Endothelial cell of umbilical vein (primary cell): ENCODE measurements at regions not wholly inside any gene's neighbourhood (a gene's known extent, or its start where the extent isn't known, plus 50 kb on each side); places are given as distances from the start of the nearest gene placed in this dataset.

Source experiments
- BruUV-seq: library from RNA; stranded (reverse); fragments of 400-500 nt; replicated peaks from 2 replicates; lab custom pipeline; 2021; lab: Mats Ljungman, UMichigan
- CTCF ChIA-PET: fragments of 300-600, 350-600 bp; sonication (Branson Sonifier 250); formaldehyde crosslinking; loops from one replicate; lab custom pipeline; 2021; ENCODE audit warnings: antibody characterized with exemption, inconsistent platforms; lab: Charles Lee
- POLR2A ChIA-PET: fragments of 300-600, 350-600 bp; sonication (Branson Sonifier 250); formaldehyde crosslinking; loops from one replicate; lab custom pipeline; 2021; ENCODE audit warnings: antibody characterized with exemption, inconsistent platforms; lab: Charles Lee
- DNase-seq: peaks from one replicate; pipeline ENCODE4 v3.0.0-alpha.2; 2011; ENCODE audit warnings: low read depth, low spot score
- FAIRE-seq: peaks from 2 replicates; lab custom pipeline; 2011; peaks lifted over from hg19 to GRCh38; lab: Jason Lieb, UNC
- H2AFZ ChIP-seq: 2 replicates; pipeline ENCODE4 v1.6.0; 2012; ENCODE audit warnings: low read depth, low read length, control low read depth, inconsistent platforms
- H3K27ac ChIP-seq: 2 replicates; pipeline ENCODE4 v1.5.1; 2011; ENCODE audit warnings: low read depth, mild to moderate bottlenecking, control low read depth, low read length, moderate library complexity; ENCODE audit not compliant: insufficient read depth
- H3K27me3 ChIP-seq, 2 experiments: 2 replicates each; pipeline versions ENCODE4 v1.6.0 to v1.6.1; 2011; ENCODE audit warnings: low read length in 2 of 2, mixed read lengths in 1 of 2; ENCODE audit not compliant: control insufficient read depth in 2 of 2, insufficient read depth in 2 of 2
- H3K36me3 ChIP-seq, 2 experiments: 2 replicates in 1 of 2; 3 replicates in 1 of 2; pipeline ENCODE4 v1.5.1; 2011; ENCODE audit warnings: low read length in 2 of 2, mild to moderate bottlenecking in 1 of 2, moderate library complexity in 1 of 2; ENCODE audit not compliant: control insufficient read depth in 2 of 2, insufficient read depth in 2 of 2; ENCODE audit errors: extremely low read depth in 1 of 2
- H3K4me1 ChIP-seq: 3 replicates; pipeline ENCODE4 v1.5.1; 2011; ENCODE audit warnings: mild to moderate bottlenecking, low read length; ENCODE audit not compliant: control insufficient read depth, insufficient read depth; ENCODE audit errors: extremely low read depth
- H3K4me2 ChIP-seq: 2 replicates; pipeline ENCODE4 v1.6.1; 2011; ENCODE audit warnings: low read length, control low read depth, mixed read lengths; ENCODE audit not compliant: insufficient read depth
- H3K4me3 ChIP-seq, 3 experiments: fragments of 200-600 bp in 1 of 3; sonication (generic), shearing (Covaris generic) in 1 of 3; replicated peaks in 1 of 3; 2 replicates each; pipeline ENCODE4 v1.5.1; 2011 to 2016; ENCODE audit warnings: control low read depth in 3 of 3, low read length in 3 of 3, mild to moderate bottlenecking in 2 of 3, inconsistent platforms in 1 of 3, low read depth in 1 of 3, moderate library complexity in 1 of 3; ENCODE audit not compliant: insufficient read depth in 1 of 3
- H3K79me2 ChIP-seq: 2 replicates; pipeline ENCODE4 v1.6.0; 2012; ENCODE audit warnings: low read length, inconsistent platforms; ENCODE audit not compliant: control insufficient read depth, insufficient read depth
- H3K9ac ChIP-seq: replicated peaks from 2 replicates; pipeline ENCODE3; 2011; ENCODE audit warnings: low read length, control low read depth; ENCODE audit not compliant: insufficient read depth; ENCODE audit errors: extremely low read depth
- H3K9me1 ChIP-seq: replicated peaks from 3 replicates; pipeline ENCODE4 v1.6.0; 2011; ENCODE audit warnings: mild to moderate bottlenecking, low read length; ENCODE audit not compliant: control insufficient read depth, insufficient read depth; ENCODE audit errors: extremely low read depth
- H3K9me3 ChIP-seq: replicated peaks from 2 replicates; pipeline ENCODE4 v1.5.1; 2012; ENCODE audit warnings: low read length, inconsistent platforms; ENCODE audit not compliant: control insufficient read depth, insufficient read depth
- H4K20me1 ChIP-seq: replicated peaks from 2 replicates; pipeline ENCODE3; 2011; ENCODE audit warnings: mild to moderate bottlenecking, low read length; ENCODE audit not compliant: control insufficient read depth, insufficient read depth; ENCODE audit errors: extremely low read depth
- CTCF ChIP-seq, 2 donors: IDR thresholded peaks; 1 replicate in 1 of 2; 2 replicates in 1 of 2; pipeline ENCODE4 v1.5.1; 2011; ENCODE audit warnings: low read length in 2 of 2, mild to moderate bottlenecking in 2 of 2, moderate library complexity in 2 of 2, control low read depth in 1 of 2, inconsistent platforms in 1 of 2, low read depth in 1 of 2; ENCODE audit not compliant: insufficient read depth in 1 of 2; ENCODE audit errors: extremely low read depth in 1 of 2
- EZH2 ChIP-seq: IDR thresholded peaks from 2 replicates; pipeline ENCODE4 v1.6.1; 2012; ENCODE audit warnings: borderline replicate concordance, low read depth, mild to moderate bottlenecking, moderate library complexity, low read length, inconsistent platforms; ENCODE audit not compliant: severe bottlenecking
- FOS ChIP-seq: IDR thresholded peaks from 2 replicates; pipeline ENCODE4 v1.6.1; 2011; ENCODE audit warnings: mild to moderate bottlenecking, low read length, moderate library complexity, borderline replicate concordance; ENCODE audit not compliant: insufficient read depth
- GATA2 ChIP-seq: IDR thresholded peaks from 2 replicates; pipeline ENCODE4 v1.7.0; 2011; ENCODE audit warnings: low read depth, mild to moderate bottlenecking, moderate library complexity, mixed read lengths, low read length; ENCODE audit not compliant: insufficient read length, insufficient read depth
- JUN ChIP-seq: IDR thresholded peaks from 2 replicates; pipeline ENCODE4 v1.6.1; 2011; ENCODE audit warnings: borderline replicate concordance, low read depth; ENCODE audit not compliant: insufficient read length, insufficient read depth
- MAX ChIP-seq: IDR thresholded peaks from 2 replicates; pipeline ENCODE4 v1.6.1; 2011; ENCODE audit not compliant: insufficient read depth, insufficient read length
- MYC ChIP-seq: IDR thresholded peaks from one replicate; pipeline ENCODE4 v1.6.1; 2011; ENCODE audit warnings: mild to moderate bottlenecking, low read depth, low read length
- POLR2A ChIP-seq: IDR thresholded peaks from 2 replicates; pipeline ENCODE4 v1.6.1; 2012; ENCODE audit warnings: low read depth, mild to moderate bottlenecking, control low read depth, low read length
- POLR2AphosphoS5 ChIP-seq: IDR thresholded peaks from 2 replicates; pipeline ENCODE4 v1.6.1; 2012; ENCODE audit warnings: low read depth, mild to moderate bottlenecking, control low read depth, low read length, moderate library complexity; ENCODE audit not compliant: insufficient read depth
- dilution Hi-C: fragments of 300-500 bp; cut with MboI; formaldehyde crosslinking; loops from one replicate; pipeline ENCODE4 v1.15.0; 2019; ENCODE audit warnings: low sequenced_read_pairs; ENCODE audit not compliant: extremely low pct_ligation_motif_present
- intact Hi-C: fragments of 100-400 bp; cut with micrococcal nuclease; formaldehyde crosslinking; loops from one replicate; pipeline ENCODE4 v1.10.0; 2022

GRCh38 chr4:136749989-136750388 lies 782.3 kb downstream of the PCDH18 start:
- dilution Hi-C loops (no loop called here), intact Hi-C loops (no loop called here)
- Histone ChIP-seq H3K79me2 (no peaks in the 10 kb centered on the region), H3K27ac (no peak overlapping the region), H3K4me2 (no peak overlapping the region), H3K4me1 (no peaks in the 10 kb centered on the region), H3K36me3 (no peaks in the 10 kb centered on the region), H3K9me3 (no peaks in the 10 kb centered on the region), H3K27me3 (no peaks in the 10 kb centered on the region), H3K9ac (no peak overlapping the region), H3K9me1 (no peaks in the 10 kb centered on the region), H3K4me3 (no peak overlapping the region), H2AFZ (no peak overlapping the region), H4K20me1 (no peaks in the 10 kb centered on the region)
- TF ChIP-seq MAX (no peak), GATA2 (no peak), CTCF (IDR thresholded peaks at IDR 0.05; ENCODE audit: extremely low read depth in 1 of 2, insufficient read depth in 1 of 2, low read depth in 1 of 2, low read length in 2 of 2) (no peak), FOS (no peak), MYC (no peak), POLR2A (no peak), EZH2 (no peak), POLR2AphosphoS5 (no peak), JUN (no peak)
- CTCF ChIA-PET: no interaction called here
- DNase-seq (no peak), FAIRE-seq (no peak)
- BruUV-seq: no TSS peak
- POLR2A ChIA-PET: no interaction called here
